ENCODE measurements at regions not wholly inside any gene's neighbourhood (a gene's known extent, or its start where the extent isn't known, plus 50 kb on each side); places are given as distances from the start of the nearest gene placed in this dataset.

GRCh38 chr16:64542152-64542551 lies 579.7 kb downstream of the CDH11 start:
- TF ChIP-seq REST (IDR thresholded peaks at IDR 0.05; ENCODE audit: insufficient read depth in 1 of 2, low read depth in 2 of 2, low read length in 2 of 2) (no peak), TAF1 (IDR thresholded peaks at IDR 0.05; ENCODE audit: borderline replicate concordance, insufficient read depth, low read length) (no peak), SIN3A (IDR thresholded peaks at IDR 0.05; ENCODE audit: borderline replicate concordance, insufficient read depth, low read length) (no peak), FOXP2 (optimal IDR thresholded peaks at IDR 0.05; ENCODE audit: borderline replicate concordance, extremely low read depth, extremely low read length, insufficient read depth) (no peak), POLR2AphosphoS5 (IDR thresholded peaks at IDR 0.05; ENCODE audit: low read depth, low read length) (no peak)

- TF ChIP-seq TAF1 (IDR thresholded peaks at IDR 0.05; ENCODE audit: borderline replicate concordance, insufficient read depth, low read length) (no peak), FOXP2 (optimal IDR thresholded peaks at IDR 0.05; ENCODE audit: borderline replicate concordance, extremely low read depth, extremely low read length, insufficient read depth) (no peak), POLR2AphosphoS5 (IDR thresholded peaks at IDR 0.05; ENCODE audit: low read depth, low read length) (no peak), REST (IDR thresholded peaks at IDR 0.05; ENCODE audit: insufficient read depth in 1 of 2, low read depth in 2 of 2, low read length in 2 of 2) (no peak), SIN3A (IDR thresholded peaks at IDR 0.05; ENCODE audit: borderline replicate concordance, insufficient read depth, low read length) (no peak)
Measured at GRCh38 chr16:64541621-64542020, 580.2 kb downstream of the CDH11 start.

- no peak for TF ChIP-seq SIN3A (IDR thresholded peaks at IDR 0.05; ENCODE audit: borderline replicate concordance, insufficient read depth, low read length)
Measured at GRCh38 chr16:64540434-64540833, 581.4 kb downstream of the CDH11 start.

- no peak for TF ChIP-seq SIN3A (IDR thresholded peaks at IDR 0.05; ENCODE audit: borderline replicate concordance, insufficient read depth, low read length)
- no peak for TF ChIP-seq FOXP2 (optimal IDR thresholded peaks at IDR 0.05; ENCODE audit: borderline replicate concordance, extremely low read depth, extremely low read length, insufficient read depth)
- TF ChIP-seq REST (IDR thresholded peaks at IDR 0.05; ENCODE audit: insufficient read depth in 1 of 2, low read depth in 2 of 2, low read length in 2 of 2): no peak
- TF ChIP-seq POLR2AphosphoS5 (IDR thresholded peaks at IDR 0.05; ENCODE audit: low read depth, low read length): no peak
- no peak for TF ChIP-seq TAF1 (IDR thresholded peaks at IDR 0.05; ENCODE audit: borderline replicate concordance, insufficient read depth, low read length)
Measured at GRCh38 chr16:64539811-64540371, 582.0 kb downstream of the CDH11 start.

GRCh38 chr16:64534180-64534780 lies 587.6 kb downstream of the CDH11 start:
- TF ChIP-seq FOXP2 (optimal IDR thresholded peaks at IDR 0.05; ENCODE audit: borderline replicate concordance, extremely low read depth, extremely low read length, insufficient read depth) (no peak), SIN3A (IDR thresholded peaks at IDR 0.05; ENCODE audit: borderline replicate concordance, insufficient read depth, low read length) (no peak), TAF1 (IDR thresholded peaks at IDR 0.05; ENCODE audit: borderline replicate concordance, insufficient read depth, low read length) (no peak), POLR2AphosphoS5 (IDR thresholded peaks at IDR 0.05; ENCODE audit: low read depth, low read length) (no peak), REST (IDR thresholded peaks at IDR 0.05; ENCODE audit: insufficient read depth in 1 of 2, low read depth in 2 of 2, low read length in 2 of 2) (no peak)

Measured in PFSK-1 (cell line).